OCI-LY1 (cell line): ENCODE measurements at regions not wholly inside any gene's neighbourhood (a gene's known extent, or its start where the extent isn't known, plus 50 kb on each side); places are given as distances from the start of the nearest gene placed in this dataset.

Experiments used
- H2AFZ ChIP-seq: fragments of 200-600 bp; sonication (generic), shearing (Covaris generic); 2 replicates; pipeline ENCODE4 v1.6.0; 2014; ENCODE audit warnings: antibody characterized with exemption, mild to moderate bottlenecking, low read length
- H3F3A ChIP-seq: fragments of 200-600 bp; sonication (generic), shearing (Covaris generic); 2 replicates; pipeline ENCODE4 v1.6.0; 2014; ENCODE audit warnings: mild to moderate bottlenecking, antibody characterized with exemption, low read length, moderate library complexity; ENCODE audit not compliant: insufficient read depth
- H3K27ac ChIP-seq: fragments of 200-600 bp; sonication (generic); 2 replicates; pipeline ENCODE4 v1.5.1; 2014; ENCODE audit warnings: low read length, mixed run types, mild to moderate bottlenecking, low read depth; ENCODE audit not compliant: poor library complexity, severe bottlenecking
- H3K27me3 ChIP-seq: fragments of 200-600 bp; sonication (generic); 2 replicates; pipeline ENCODE4 v1.6.0; 2014; ENCODE audit warnings: antibody characterized with exemption, mild to moderate bottlenecking, low read length, moderate library complexity; ENCODE audit not compliant: insufficient read depth
- H3K36me3 ChIP-seq: fragments of 200-600 bp; sonication (generic); 2 replicates; pipeline ENCODE4 v1.6.1; 2014; ENCODE audit warnings: mild to moderate bottlenecking, antibody characterized with exemption, low read length, moderate library complexity, mixed read lengths; ENCODE audit not compliant: insufficient read depth
- H3K4me1 ChIP-seq: fragments of 200-600 bp; sonication (generic); 2 replicates; pipeline ENCODE4 v1.5.1; 2014; ENCODE audit warnings: mild to moderate bottlenecking, low read length, moderate library complexity; ENCODE audit not compliant: insufficient read depth, severe bottlenecking
- H3K4me2 ChIP-seq: fragments of 200-600 bp; sonication (generic), shearing (Covaris generic); 2 replicates; pipeline ENCODE4 v1.6.1; 2014; ENCODE audit warnings: low read length
- H3K4me3 ChIP-seq: fragments of 200-600 bp; sonication (generic); 2 replicates; pipeline ENCODE4 v1.5.1; 2014; ENCODE audit warnings: low read length, low read depth, mild to moderate bottlenecking, mixed read lengths; ENCODE audit not compliant: poor library complexity, severe bottlenecking
- H3K79me2 ChIP-seq: fragments of 200-600 bp; shearing (Covaris generic); 2 replicates; pipeline ENCODE4 v1.6.1; 2016; ENCODE audit warnings: mixed run types, low read length, mixed read lengths; ENCODE audit not compliant: insufficient read depth
- H3K9ac ChIP-seq: fragments of 200-600 bp; sonication (generic), shearing (Covaris generic); 2 replicates; pipeline ENCODE4 v1.6.1; 2014; ENCODE audit warnings: mild to moderate bottlenecking, low read length, mixed read lengths
- H3K9me2 ChIP-seq: fragments of 200-600 bp; sonication (generic), shearing (Covaris generic); 2 replicates; pipeline ENCODE4 v1.6.1; 2014; ENCODE audit warnings: low read depth, mild to moderate bottlenecking, low read length, mixed read lengths
- H3K9me3 ChIP-seq: fragments of 200-600 bp; shearing (Covaris generic); 2 replicates; pipeline ENCODE4 v1.6.1; 2014; ENCODE audit warnings: low read length, mixed read lengths
- H4K20me1 ChIP-seq: fragments of 200-600 bp; sonication (generic), shearing (Covaris generic); 2 replicates; pipeline ENCODE4 v1.6.0; 2016; ENCODE audit warnings: mild to moderate bottlenecking, low read length; ENCODE audit not compliant: insufficient read depth
- CTCF ChIP-seq: fragments of 200-600 bp; sonication (generic), shearing (Covaris generic); IDR thresholded peaks from 2 replicates; pipeline ENCODE4 v1.5.1; 2017; ENCODE audit warnings: mild to moderate bottlenecking, antibody characterized with exemption, low read length, moderate library complexity, mixed read lengths
- EZH2 ChIP-seq: fragments of 200-600 bp; sonication (generic), shearing (Covaris generic); IDR thresholded peaks from 2 replicates; pipeline ENCODE4 v1.8.0; 2017; ENCODE audit warnings: borderline replicate concordance, mixed run types, mild to moderate bottlenecking, antibody characterized with exemption, low read length, moderate library complexity, mixed read lengths

GRCh38 chr2:236912326-236913120 lies 173.2 kb upstream of the COPS8 start:
- no peak for TF ChIP-seq CTCF
- no peak for TF ChIP-seq EZH2
- H3K27ac ChIP-seq: no peak overlapping the region

DNA sequence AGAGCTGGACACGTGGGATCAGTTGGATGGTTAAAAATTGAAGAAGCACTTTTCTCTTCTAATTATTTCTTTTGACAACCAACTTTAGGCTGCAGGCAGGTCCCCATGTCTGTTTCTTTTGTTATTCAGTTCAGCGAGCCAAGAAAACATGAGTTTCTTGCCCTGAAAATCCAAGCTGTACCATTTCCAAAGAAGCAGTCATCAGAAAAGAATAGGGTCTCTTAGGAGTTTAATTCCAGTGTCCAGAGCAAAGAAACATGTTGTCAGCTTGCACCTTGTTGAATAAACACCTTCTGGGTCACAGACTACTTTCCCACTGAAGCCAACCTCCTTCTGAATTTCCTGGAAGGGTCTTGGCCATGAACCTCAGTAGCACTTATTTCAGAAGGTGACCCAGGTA lies 170.5 kb upstream of the COPS8 start:
- Histone ChIP-seq H2AFZ (no peak overlapping the region), H3K4me2 (no peak overlapping the region), H3K79me2 (no peaks in the 10 kb centered on the region), H3K9me2 (no peaks in the 10 kb centered on the region), H3K4me3 (no peak overlapping the region), H3K27me3 (no peaks in the 10 kb centered on the region), H3K9me3 (no peaks in the 10 kb centered on the region), H3F3A (no peaks in the 10 kb centered on the region), H3K27ac (no peak overlapping the region), H3K36me3 (no peaks in the 10 kb centered on the region), H3K4me1 (no peaks in the 10 kb centered on the region), H3K9ac (no peak overlapping the region), H4K20me1 (no peaks in the 10 kb centered on the region)
- TF ChIP-seq EZH2: no peak

More at GRCh38 chr2:236912326-236913120, 173.2 kb upstream of the COPS8 start:
- Histone ChIP-seq H3K4me2 (no peak overlapping the region), H4K20me1 (no peaks in the 10 kb centered on the region), H3K79me2 (no peaks in the 10 kb centered on the region), H3K36me3 (no peaks in the 10 kb centered on the region), H3F3A (no peaks in the 10 kb centered on the region), H3K9me2 (no peaks in the 10 kb centered on the region), H3K4me3 (no peak overlapping the region), H3K9ac (no peak overlapping the region), H2AFZ (no peak overlapping the region), H3K4me1 (no peaks in the 10 kb centered on the region), H3K9me3 (no peaks in the 10 kb centered on the region), H3K27me3 (no peaks in the 10 kb centered on the region)

- Histone ChIP-seq H2AFZ (no peak overlapping the region), H3K9me2 (no peaks in the 10 kb centered on the region), H3K36me3 (no peaks in the 10 kb centered on the region), H3K27ac (no peak overlapping the region), H3K27me3 (0 out of 2 replicates have a peak, but pooled peaks cover 4% of the 10 kb centered on the region), H3K4me2 (no peak overlapping the region), H3K4me3 (no peak overlapping the region), H3F3A (no peaks in the 10 kb centered on the region), H3K4me1 (no peaks in the 10 kb centered on the region), H3K9ac (no peak overlapping the region), H4K20me1 (no peaks in the 10 kb centered on the region), H3K79me2 (no peaks in the 10 kb centered on the region), H3K9me3 (no peaks in the 10 kb centered on the region)
- TF ChIP-seq CTCF (no peak), EZH2 (no peak)
Observed at GRCh38 chr2:236915726-236916125, 170.0 kb upstream of the COPS8 start.

DNA sequence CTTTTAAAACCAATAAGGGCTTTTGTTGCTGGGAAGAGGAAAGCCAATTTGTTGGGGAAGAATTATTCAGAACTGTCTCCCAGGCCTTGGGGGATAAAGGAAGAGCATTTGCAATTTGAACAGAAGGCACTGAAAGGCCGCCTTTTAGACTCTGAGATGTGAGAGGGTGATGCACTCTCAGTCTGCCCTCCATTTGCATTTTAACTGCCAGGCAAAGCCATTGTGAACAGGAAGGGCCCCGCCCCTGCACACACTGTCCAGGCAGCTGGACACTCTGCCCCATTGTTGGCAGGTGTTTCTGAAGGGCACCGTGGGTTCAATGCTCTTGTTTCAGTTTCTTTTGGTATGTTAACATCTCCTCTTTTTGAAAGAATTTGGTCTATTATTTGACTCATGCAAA lies 169.5 kb upstream of the COPS8 start:
- Histone ChIP-seq H3K79me2 (no peaks in the 10 kb centered on the region), H2AFZ (no peak overlapping the region), H4K20me1 (no peaks in the 10 kb centered on the region), H3K9me2 (no peaks in the 10 kb centered on the region), H3F3A (no peaks in the 10 kb centered on the region), H3K9me3 (no peaks in the 10 kb centered on the region), H3K36me3 (no peaks in the 10 kb centered on the region), H3K27ac (no peak overlapping the region), H3K4me1 (no peaks in the 10 kb centered on the region), H3K4me3 (no peak overlapping the region), H3K27me3 (0 out of 2 replicates have a peak, but pooled peaks cover 4% of the 10 kb centered on the region), H3K9ac (no peak overlapping the region), H3K4me2 (no peak overlapping the region)
- TF ChIP-seq EZH2 (no peak), CTCF (no peak)
